HG02870 (cell line): ENCODE measurements at regions not wholly inside any gene's neighbourhood (a gene's known extent, or its start where the extent isn't known, plus 50 kb on each side); places are given as distances from the start of the nearest gene placed in this dataset.
"Not testable (repeated sequence)": the region's sequence is repeated elsewhere in the genome, so short reads cannot be mapped to it uniquely, and the experiment has no call there.

Experiments used
- ATAC-seq: cut with Tn5 transposase; IDR thresholded peaks from one replicate; pipeline ENCODE4 v1.9.1; 2021; ENCODE audit warnings: mild to moderate bottlenecking, moderate library complexity; ENCODE audit not compliant: unreplicated experiment

GRCh38 chr4:49322610-49323572, 336.8 kb downstream of the CWH43 start:
- not testable (repeated sequence) for ATAC-seq

- ATAC-seq, result not testable (repeated sequence)
Measured at GRCh38 chr4:49323573-49323940, 337.5 kb downstream of the CWH43 start.
